ENCODE measurements at regions not wholly inside any gene's neighbourhood (a gene's known extent, or its start where the extent isn't known, plus 50 kb on each side); places are given as distances from the start of the nearest gene placed in this dataset.

DNA sequence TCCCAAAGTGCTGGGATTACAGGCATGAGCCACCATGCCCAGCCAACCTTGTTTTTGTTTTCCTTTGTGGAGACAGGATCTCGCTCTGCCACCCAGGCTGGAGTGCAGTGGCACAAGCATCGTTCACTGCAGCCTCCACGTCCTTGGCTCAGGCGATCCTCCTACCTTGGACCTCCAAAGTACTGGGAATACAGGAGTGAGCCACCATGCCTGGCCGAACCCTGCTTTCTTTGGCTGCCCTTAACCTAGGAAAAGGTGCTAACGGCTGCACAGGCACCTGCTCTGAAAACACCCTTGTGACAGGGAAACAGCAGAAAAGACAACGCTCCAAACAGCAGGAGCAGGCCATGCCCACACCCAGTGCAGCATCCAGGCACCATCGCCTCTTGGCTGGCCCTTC is 71.9 kb downstream of the OAT start:
- DNase-seq (ENCODE audit: low read depth in 1 of 2, low spot score in 1 of 2) = no peak

DNA sequence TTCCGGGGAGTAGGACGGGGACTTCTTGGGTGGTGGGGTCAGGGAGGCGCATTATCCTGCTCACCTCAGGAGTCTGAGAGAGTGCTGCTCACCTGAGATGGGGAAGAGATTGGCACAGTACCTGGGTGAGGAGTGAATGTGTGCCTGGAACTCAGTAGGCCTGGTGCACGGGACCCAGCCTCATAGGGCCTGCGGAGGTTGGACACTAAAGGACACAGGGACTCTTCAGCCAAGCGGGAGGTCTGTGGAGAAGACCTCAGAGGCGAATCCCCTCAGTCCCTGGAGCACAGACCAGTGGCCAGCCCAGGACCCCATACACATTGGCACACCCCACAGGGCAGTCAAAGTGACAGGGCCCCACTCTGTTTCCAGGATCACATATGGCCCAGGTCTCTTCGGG is 73.2 kb downstream of the OAT start:
- no peak for DNase-seq (ENCODE audit: low read depth in 1 of 2, low spot score in 1 of 2)

DNA sequence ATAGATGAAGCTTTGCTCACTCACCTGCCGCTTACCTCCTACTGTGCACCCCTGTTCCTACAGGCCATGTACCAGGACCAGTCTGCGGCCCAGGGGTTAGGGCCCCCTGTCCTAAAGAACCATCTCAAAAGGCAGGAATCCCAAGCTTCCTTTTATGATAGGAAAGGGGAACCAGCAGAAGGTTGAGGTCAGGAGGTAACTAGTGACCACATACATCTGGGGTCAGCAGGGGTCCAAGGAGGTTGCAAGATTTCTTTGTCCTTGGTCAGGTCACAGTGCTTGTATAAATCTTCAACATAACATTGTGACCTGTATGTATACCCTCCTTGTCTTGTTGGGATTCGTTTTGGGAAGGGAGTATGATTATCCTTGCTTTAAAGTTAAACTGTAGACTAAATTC is 73.8 kb downstream of the OAT start:
- no peak for DNase-seq (ENCODE audit: low read depth in 1 of 2, low spot score in 1 of 2)

DNA sequence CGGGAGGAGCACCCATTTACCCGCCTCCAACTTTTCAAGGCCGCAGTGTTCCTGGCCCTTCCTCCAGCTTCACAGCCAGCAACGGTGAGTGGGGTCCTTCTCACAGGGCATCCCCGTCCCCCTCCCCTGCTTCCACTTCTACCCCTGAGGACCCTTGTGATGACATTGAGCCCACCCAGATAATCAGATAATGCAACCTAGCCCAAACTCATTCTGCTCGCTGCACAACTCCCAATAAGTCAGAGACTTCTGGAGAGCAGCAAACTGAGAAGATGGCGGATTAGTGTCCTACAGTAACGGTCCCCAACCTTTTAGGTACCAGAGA is 74.5 kb downstream of the OAT start:
- DNase-seq (ENCODE audit: low read depth in 1 of 2, low spot score in 1 of 2) = no peak

DNA sequence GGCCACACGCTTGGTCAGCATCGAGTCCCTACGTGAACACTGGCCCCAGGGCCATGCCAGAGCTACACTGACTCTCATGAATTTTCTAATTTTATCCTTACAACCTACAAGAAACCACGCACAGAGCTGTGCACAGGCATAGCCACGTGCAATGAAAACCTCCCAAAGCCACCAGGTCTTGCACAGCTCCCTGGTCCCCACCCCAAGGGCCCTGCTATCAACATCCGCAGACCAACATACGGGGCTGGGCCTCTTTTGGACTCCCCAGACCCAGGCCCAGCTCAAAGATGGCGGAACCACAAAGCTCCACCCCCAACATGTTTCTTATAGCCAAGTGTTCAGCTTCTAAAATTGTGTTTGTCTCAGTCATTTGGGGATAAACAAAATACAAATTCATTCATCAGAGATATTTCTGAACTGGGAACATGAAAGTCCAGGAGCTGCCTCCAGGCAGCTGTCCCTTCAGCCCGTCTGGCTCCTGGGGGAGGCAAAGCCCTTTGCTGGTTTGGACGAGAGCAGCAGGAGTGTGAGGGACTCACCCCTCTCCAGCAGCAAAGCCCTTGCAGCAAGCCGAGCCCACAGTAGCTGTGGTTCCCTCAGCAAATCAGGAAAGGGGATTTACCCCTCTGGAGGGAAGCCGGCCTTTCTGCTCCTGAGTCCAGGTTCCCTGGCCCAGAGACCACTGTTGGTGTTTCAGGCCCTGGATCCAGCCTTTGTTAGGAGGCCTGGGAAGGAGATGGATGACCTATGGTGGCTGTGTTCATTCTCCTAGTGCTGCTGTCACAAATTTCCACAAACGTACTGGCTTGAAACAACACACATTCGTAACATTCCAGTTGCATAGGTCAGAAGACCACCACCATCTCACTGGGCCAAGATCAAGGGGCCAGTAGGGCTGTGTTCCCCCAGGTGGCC is 75.1 kb downstream of the OAT start:
- no peak for DNase-seq (ENCODE audit: low read depth in 1 of 2, low spot score in 1 of 2)

DNA sequence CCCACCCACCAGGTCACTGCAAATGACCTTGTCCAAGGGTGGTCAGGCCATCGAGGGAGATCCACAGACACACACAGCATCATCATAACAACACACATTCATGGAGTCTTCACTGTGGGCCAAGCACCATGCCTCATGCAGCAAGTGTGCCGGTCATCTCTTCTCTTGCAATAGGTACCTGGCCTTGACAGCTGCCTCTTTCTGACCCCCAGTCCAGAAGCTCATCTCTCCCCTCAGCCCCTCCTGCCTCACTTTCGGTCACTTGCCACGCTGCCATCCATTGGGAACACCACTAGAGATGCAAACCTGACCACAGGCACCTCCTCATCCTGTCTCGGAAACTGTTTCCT is 75.9 kb downstream of the OAT start:
- no peak for DNase-seq (ENCODE audit: low read depth in 1 of 2, low spot score in 1 of 2)

DNA sequence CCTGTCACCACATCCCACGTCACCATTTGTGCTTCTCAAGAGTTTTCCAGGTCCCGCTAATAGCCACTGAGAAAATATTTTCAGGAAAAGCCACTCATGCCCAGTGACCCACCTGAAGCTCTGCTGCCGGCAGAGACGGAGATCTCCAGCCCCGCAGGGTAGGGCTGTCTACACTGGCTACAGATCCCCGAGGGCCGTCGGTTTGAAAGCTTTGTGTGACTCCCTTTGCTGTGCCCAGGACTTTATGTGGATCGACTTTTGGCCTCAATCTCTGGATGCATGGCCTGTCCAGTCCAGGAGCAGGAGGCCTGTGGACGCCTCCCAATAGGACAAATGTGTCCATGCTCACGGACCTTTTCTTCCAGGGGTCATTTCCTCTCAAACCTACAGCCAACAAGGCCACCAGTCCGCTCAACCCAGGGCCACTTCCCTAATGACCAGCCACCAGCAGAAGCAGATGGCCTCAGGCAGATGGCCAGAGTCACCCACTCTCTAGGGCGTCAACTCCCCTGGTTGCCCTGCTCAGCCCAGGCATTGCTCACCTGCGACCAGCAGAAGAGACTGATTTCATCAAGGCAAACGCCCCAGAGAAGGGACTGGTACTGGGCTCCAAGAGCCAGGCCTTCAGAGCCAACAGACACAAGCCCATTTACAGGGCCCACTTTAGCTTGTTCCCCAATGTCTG is 76.4 kb downstream of the OAT start:
- no peak for DNase-seq (ENCODE audit: low read depth in 1 of 2, low spot score in 1 of 2)

DNA sequence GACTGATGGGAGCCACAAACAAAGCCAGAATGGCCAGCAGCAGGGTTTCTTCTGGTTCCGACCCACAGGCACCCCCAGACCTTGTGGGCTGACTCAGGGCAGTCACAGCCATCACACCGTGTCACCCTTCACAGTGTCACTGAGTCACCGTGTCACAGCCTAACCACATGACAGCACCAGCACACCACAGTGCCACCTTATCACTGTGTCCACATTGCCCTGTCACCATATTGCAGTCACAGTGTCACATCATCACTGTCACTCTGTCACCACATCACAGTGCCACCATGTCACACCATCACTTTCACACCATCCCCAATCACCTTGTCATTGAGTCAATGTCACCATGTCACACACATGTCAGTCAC is 77.0 kb downstream of the OAT start:
- DNase-seq (ENCODE audit: low read depth in 1 of 2, low spot score in 1 of 2) = no peak

DNA sequence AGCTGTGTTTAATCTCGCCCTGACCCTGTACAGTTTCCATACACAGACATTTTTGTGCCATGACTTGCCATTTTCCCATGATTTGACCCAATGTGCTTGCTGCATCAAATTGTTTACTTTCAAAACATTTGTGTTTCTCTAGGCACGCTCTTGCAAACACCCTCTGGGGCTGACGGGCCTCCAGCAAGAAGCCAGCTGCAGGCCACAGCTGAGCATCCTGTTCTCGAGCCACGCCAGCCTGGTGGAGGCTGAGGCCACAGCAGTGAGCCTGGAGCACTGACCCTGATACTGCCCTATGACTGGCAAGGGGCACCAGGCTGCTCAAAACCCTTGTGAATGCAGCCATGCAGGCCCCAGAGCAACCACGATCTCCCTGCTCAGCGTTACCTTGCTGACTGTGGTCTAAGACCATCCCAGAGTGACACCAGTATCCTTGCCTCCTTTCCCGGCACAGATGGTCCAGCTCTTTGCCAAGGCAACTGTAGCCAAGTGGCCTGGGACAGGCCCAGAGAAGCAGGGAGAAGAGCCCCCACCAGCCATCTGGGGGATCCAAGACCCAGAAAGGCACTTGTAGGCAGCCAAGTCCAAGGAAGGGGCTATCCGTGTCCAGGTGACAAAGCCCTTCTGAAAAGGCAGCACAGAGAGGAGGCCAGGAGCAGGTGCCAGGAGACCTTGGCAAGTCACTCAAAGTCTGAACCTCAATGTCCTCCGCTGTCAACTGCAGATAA is 78.5 kb downstream of the OAT start:
- no peak for DNase-seq (ENCODE audit: low read depth in 1 of 2, low spot score in 1 of 2)

DNA sequence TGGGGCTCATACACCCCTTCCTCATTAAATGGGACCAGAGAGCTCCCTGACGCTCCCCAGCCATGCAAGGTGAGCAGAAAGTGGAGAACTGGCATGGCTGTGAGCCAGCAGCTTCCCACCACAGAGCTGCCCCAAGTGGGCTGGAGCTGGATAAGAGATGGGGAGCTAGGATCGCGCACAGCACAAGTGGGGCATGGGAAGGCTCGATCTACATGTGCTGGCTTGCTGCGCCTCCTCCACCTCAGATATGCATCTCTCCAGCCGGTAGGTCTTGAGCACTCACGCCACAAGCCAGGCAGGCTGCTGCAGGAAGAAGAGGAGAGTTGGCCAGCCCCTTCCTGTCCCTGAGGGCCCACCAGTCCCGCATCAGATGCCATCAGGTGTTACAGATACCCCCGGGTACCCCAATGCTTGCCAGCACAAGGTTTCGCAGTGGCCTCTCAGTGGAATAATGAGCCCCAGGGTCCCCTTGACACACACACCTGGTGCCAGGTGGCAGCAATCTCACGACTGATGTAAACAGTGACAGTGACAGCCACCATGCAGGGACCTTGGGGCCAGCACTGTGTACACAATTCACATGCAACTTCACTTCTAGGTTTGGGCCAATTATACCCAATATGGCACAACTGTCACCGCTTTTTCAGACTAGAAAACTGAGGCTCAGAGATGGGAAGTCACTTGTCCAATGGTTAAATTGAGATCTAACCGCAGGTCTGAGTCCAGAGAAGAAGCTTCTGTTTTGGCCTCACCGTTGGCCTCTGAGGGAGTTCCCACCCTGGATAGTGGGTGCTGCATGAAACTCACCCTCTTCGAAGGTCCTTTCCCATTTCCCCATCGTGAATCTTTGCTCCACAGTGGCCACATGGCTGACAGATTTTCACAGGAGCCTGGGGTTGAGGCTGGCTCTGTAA is 79.3 kb downstream of the OAT start:
- no peak for DNase-seq (ENCODE audit: low read depth in 1 of 2, low spot score in 1 of 2)

DNA sequence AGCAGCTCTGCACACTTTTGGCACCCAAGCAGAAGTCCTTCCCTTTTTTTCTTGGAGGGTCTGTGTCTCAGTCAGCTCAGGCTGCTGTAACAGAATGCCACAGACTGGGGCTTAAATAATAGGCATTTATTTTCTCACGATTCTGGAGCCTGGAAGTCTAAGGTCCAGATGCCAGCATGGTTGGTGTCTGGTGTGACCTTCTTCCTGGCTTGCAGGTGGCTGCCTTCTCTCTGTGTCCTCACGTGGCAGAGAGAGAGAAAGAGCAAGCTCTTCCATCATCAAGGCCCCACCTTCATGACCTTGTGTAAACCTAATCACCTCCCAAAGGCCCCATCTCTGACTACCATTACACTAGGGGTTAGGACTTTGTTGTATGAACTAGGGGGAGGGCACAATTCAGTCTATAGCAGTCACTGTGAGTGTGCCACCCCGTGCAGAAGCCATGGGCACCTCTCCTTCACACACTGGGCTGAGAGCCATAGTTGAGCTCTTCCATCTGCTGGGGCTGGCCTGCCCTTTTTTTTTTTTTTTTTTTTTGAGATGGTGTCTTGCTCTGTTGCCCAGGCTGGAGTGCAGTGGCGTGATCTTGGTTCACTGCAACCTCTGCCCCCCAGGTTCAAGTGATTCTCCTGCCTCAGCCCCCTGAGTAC is 80.3 kb downstream of the OAT start:
- no peak for DNase-seq (ENCODE audit: low read depth in 1 of 2, low spot score in 1 of 2)

DNA sequence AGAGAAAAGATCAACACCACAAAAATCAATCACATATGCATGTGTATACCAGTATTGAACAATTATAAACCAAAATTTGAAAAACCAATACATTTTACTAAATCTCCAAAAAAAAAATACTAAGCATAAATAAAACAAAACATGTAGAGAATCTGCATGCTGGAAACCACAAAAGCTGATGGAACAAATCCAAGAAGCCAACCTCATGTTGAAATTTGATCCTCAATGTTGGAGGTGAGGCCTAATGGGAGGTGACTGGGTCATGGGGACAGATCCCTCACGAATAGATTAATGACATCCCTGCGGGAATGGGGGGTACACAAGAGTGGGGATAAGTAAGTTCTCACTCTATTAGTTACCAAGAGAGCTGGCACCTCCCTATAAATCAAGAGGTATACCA is 82.5 kb downstream of the OAT start:
- no peak for DNase-seq (ENCODE audit: low read depth in 1 of 2, low spot score in 1 of 2)

DNA sequence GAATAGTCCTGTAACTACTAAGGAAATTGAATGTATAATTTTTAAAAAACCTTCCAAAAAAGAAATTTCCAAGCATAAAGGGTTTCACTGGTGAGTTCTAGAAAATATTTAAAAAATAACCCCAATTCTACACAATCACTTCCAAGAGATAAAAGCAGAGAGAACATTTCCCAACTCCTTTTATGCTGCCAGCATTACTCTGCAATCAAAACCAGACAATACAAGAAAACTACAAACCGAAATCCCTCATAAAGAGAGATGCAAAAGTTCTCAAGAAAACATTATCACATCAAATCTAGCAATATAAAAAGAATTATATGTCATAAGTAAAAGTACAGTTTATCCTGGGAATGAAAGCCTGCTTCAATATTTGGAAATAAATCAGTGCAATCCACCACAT is 84.8 kb downstream of the OAT start:
- DNase-seq (ENCODE audit: low read depth in 1 of 2, low spot score in 1 of 2) = no peak

DNA sequence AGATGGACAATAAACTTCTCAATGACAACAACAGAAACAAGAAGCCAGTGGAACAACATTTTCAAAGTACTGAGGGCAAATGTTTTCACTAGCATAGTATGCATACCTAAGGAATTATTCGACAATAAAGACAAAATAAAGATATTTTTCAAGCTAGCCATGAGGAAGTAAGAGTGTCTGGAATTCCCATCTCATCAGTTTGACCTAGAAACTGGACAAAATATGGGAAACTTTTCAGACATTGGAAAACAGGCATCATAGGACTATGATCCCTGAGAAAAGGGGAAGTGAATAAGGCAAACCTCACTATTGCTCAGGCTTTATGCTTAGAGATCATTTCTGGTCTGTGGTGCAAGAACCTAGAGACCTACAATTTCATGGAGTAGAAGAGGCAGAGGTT is 86.3 kb downstream of the OAT start:
- DNase-seq (ENCODE audit: low read depth in 1 of 2, low spot score in 1 of 2) = no peak

DNA sequence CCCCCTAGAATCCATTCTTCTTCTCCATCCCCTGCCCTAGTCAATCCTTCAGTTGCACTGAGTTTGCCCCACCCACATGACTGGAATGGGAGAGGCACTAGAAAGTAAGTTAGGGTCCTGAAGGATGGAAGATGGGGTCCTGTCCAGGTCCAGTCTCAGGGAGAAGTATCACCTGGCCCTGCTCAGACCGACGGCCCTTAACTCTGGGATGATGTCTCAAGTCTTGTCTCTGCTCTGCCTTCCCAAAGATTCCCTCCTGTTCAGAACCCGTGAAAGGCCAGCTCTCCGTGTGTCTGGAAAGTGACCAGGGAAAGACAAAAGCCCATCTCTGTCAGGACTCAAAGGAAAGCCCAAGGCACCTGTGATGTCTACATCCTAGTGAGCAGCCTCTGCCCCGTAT is 88.8 kb downstream of the OAT start:
- no peak for DNase-seq (ENCODE audit: low read depth in 1 of 2, low spot score in 1 of 2)

DNA sequence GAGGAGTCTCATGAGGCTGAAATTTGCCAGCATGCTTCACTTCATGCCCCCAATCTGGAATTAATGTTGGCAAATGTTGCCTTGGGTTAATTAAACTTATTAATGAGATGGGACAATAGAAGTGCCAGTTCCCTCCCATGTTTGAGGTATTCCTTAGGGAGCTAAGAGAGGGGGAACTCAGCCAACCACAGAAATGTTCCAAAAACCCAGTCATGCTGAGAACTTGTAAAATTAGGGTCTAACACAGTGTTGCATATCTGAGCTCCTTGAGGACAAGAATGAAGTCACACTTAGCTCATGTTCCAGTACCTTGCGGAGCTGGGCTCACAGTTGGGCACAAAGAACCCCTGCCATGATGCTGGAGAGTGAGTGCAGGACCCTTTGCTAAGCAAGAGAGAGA is 89.4 kb downstream of the OAT start:
- no peak for DNase-seq (ENCODE audit: low read depth in 1 of 2, low spot score in 1 of 2)

DNA sequence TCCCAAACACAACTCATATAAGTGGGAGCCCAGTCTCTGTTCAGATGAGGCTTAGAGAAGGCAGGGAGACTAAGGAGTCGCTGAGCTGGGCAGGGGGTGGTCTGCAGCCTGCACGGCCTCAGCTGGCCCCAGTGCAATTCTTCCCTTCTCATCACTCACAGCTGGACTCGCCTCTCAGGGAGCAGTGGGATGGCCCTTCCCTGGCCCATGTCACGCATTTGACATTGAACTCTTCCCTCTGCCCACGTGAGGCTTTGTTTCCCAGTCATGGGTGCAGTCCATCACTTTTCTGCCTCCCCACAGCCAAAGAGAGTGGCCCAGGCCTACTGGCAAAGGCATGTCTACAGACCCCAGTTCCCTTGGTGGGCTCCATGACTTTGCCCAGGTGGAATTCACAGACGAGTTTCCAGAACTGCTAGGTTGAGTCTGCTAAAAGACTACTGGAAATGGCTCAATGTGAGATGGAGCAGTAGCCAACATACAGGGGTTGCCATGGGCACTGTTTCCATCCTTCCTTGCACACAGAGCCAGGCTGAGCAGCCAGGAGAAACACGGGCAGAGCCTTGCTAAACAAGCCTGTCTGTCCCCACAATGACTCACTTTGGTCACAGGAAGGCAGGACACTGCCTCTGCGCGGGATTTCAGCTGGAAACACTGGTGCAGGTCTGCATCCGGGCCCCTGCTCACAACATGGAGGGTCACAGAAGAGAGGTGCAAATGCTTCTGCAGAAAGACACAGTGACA is 90.1 kb downstream of the OAT start:
- no peak for DNase-seq (ENCODE audit: low read depth in 1 of 2, low spot score in 1 of 2)

DNA sequence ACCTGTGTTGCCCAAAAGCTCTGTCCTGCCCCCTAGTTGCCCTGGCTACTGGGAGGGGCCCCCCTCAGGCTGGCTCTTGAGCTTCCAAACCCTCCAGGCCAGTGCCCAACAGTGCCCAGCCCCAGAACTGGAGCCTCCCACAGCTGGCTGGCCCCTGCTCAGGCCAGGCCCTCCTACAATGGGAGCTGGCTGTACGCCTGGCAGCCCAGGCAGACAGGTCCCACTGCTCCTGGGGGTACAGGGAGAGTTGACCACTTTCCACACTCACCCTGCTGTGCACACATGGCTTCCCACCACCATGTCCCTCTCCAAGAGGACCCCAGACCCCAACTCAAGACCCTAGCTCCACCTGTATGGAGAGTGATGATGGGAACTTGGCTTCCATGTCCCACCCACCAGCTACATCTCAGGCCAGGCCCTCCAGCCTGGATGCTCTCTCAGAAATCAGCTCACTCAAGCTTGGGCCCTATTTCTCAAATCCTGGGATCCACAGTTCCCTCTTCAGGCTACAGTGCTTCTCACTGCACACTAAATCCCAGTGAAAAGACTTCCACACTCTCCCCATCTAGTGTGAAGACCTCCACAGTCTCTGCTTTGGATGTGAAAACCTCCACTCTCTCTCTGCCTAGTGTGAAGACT is 92.6 kb downstream of the OAT start:
- no peak for DNase-seq (ENCODE audit: low read depth in 1 of 2, low spot score in 1 of 2)

DNA sequence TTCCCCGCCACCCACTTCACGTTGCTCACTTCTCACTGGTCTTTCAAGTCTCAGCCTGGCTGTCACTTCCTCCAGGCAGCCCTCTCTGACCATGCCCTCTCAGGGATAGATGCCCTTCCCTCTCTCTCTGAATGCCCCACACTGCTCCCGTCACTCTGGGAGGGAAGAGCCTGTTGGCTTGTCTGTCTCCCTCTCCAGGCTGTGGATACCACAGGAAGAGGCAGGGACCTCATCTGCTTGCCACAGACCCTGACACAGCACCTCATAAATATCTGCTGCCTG is 93.1 kb downstream of the OAT start:
- DNase-seq (ENCODE audit: low read depth in 1 of 2, low spot score in 1 of 2) = no peak

All from activated T-helper 1 cell treated with anti-CD3 and anti-CD28 coated beads, Interleukin-2, amount 50 U/mL, for 16 hours (primary cell).